ENCODE measurements at regions not wholly inside any gene's neighbourhood (a gene's known extent, or its start where the extent isn't known, plus 50 kb on each side); places are given as distances from the start of the nearest gene placed in this dataset.

- TF ChIP-seq CTCF (IDR thresholded peaks at IDR 0.05; ENCODE audit: control insufficient read depth, extremely low read depth, insufficient read depth) = no peak
- no peak overlapping the region for H3K4me3 ChIP-seq (ENCODE audit: low read depth, low read length)
- no peak for DNase-seq (ENCODE audit: low read depth)
Observed at GRCh38 chr10:61061923-61062504, 118.0 kb upstream of the RHOBTB1 start.

GRCh38 chr10:61059636-61060035, 115.7 kb upstream of the RHOBTB1 start:
- TF ChIP-seq CTCF (IDR thresholded peaks at IDR 0.05; ENCODE audit: control insufficient read depth, extremely low read depth, insufficient read depth) = no peak
- no peak overlapping the region for H3K4me3 ChIP-seq (ENCODE audit: low read depth, low read length)
- DNase-seq (ENCODE audit: low read depth) = no peak

GRCh38 chr10:61052469-61053205, 108.7 kb upstream of the RHOBTB1 start:
- TF ChIP-seq CTCF (IDR thresholded peaks at IDR 0.05; ENCODE audit: control insufficient read depth, extremely low read depth, insufficient read depth) = no peak
- no peak overlapping the region for H3K4me3 ChIP-seq (ENCODE audit: low read depth, low read length)
- no peak for DNase-seq (ENCODE audit: low read depth)

GRCh38 chr10:61051344-61051743, 107.4 kb upstream of the RHOBTB1 start:
- TF ChIP-seq CTCF (IDR thresholded peaks at IDR 0.05; ENCODE audit: control insufficient read depth, extremely low read depth, insufficient read depth) = no peak
- no peak overlapping the region for H3K4me3 ChIP-seq (ENCODE audit: low read depth, low read length)
- no peak for DNase-seq (ENCODE audit: low read depth)

- DNase-seq (ENCODE audit: low read depth) = no peak
- no peak for TF ChIP-seq CTCF (IDR thresholded peaks at IDR 0.05; ENCODE audit: control insufficient read depth, extremely low read depth, insufficient read depth)
- no peak overlapping the region for H3K4me3 ChIP-seq (ENCODE audit: low read depth, low read length)
Observed at GRCh38 chr10:61050120-61050745, 106.2 kb upstream of the RHOBTB1 start.

- TF ChIP-seq CTCF (IDR thresholded peaks at IDR 0.05; ENCODE audit: control insufficient read depth, extremely low read depth, insufficient read depth) = no peak
- no peak overlapping the region for H3K4me3 ChIP-seq (ENCODE audit: low read depth, low read length)
- no peak for DNase-seq (ENCODE audit: low read depth)
Observed at GRCh38 chr10:61049386-61049785, 105.4 kb upstream of the RHOBTB1 start.

Data from LNCaP clone FGC (cell line).